22Rv1 (cell line): ENCODE measurements at regions not wholly inside any gene's neighbourhood (a gene's known extent, or its start where the extent isn't known, plus 50 kb on each side); places are given as distances from the start of the nearest gene placed in this dataset.

Source experiments
- H3K27ac ChIP-seq: fragments of 450-650 bp; 2 replicates; pipeline ENCODE4 v1.5.1; 2017
- ZFX ChIP-seq: fragments of 450-650 bp; IDR thresholded peaks from 2 replicates; pipeline ENCODE4 v1.6.1; 2017; ENCODE audit warnings: antibody characterized with exemption, borderline replicate concordance
- TF ChIP-seq, protein P1 (sequence below): fragments of 450-650 bp; IDR thresholded peaks from 2 replicates; pipeline ENCODE4 v1.5.1; 2017; ENCODE audit warnings: mild to moderate bottlenecking

DNA sequence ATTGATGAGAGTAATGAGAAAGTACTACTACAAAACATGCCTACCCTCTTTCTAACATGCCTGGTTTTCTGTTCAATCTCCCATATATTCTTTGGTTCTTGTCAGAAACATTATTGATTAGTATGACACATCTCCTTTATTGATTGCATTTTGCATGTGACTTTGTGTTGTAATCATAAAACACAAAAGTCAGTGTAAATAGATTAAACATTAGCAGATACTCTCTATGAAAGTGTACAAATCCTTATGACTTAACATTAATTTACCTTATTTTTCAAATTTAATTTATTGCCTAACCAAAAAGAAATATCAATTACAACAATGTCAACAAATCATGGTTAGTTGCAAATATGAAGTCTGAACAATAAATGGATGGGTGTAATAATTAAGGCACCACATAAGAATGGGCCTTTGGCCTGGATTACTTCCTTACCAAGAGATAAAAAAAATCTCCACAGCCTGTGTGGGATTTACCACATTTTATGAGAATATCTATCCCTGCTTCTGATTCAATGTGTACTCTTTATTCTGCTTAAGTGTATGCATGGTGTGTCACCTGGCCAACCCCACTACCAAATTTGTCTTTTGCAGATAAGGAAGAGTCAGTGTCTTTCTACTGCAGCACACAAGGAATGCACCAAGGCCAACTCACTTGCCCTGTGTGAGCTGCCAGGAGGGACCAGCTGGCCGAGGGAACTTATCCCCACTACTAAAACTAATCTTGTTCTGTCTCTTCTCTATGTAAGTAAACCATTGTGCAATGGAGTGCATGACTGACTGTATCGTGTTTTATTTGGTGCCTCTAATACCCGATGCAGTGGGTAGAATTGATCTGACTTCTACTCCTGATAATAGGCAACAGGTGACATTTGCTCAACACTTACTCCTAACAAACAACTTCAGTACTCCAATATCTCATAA lies 1001.9 kb upstream of the CDH10 start:
- no peak for TF ChIP-seq ZFX
- TF ChIP-seq, protein P1, sequence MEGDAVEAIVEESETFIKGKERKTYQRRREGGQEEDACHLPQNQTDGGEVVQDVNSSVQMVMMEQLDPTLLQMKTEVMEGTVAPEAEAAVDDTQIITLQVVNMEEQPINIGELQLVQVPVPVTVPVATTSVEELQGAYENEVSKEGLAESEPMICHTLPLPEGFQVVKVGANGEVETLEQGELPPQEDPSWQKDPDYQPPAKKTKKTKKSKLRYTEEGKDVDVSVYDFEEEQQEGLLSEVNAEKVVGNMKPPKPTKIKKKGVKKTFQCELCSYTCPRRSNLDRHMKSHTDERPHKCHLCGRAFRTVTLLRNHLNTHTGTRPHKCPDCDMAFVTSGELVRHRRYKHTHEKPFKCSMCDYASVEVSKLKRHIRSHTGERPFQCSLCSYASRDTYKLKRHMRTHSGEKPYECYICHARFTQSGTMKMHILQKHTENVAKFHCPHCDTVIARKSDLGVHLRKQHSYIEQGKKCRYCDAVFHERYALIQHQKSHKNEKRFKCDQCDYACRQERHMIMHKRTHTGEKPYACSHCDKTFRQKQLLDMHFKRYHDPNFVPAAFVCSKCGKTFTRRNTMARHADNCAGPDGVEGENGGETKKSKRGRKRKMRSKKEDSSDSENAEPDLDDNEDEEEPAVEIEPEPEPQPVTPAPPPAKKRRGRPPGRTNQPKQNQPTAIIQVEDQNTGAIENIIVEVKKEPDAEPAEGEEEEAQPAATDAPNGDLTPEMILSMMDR, result no peak
- H3K27ac ChIP-seq, result no peak overlapping the region

DNA sequence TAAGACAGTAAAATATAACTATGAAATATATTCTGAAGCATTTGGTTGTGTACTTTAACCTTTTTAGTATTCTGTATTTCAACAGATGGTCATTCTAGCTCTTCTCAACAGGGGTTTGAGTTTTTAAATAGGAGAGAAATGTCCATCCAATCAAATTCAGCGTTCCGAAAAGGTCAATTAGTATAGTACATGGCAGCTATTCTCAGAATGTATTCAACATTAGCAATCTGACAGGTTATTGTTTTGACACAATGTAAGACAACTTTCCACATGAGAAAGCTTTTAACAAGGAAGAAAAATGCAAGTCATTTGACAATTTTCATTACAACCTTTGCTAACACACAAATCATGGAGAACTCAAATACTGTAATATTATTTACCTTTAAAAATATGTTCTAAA lies 996.3 kb upstream of the CDH10 start:
- TF ChIP-seq ZFX, result no peak
- TF ChIP-seq, protein P1, result no peak
- no peak overlapping the region for H3K27ac ChIP-seq

DNA sequence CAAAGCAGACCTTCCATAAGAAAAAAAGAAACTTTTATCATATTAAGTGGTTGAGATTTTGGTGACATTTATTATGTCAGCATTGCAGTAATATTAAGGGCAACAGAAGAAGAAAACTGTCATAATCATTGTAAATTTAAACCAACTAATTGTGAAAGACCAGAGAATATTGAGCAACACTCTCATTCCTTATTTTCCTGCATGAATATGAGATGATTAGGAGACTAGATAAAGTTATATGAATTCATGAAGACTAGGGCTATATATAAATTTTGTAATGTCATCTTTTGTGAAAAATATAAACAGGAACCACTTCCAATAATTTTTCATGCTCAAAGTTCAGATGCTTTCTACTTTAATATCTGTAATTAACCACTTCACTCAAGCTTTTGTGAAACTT lies 974.5 kb upstream of the CDH10 start:
- H3K27ac ChIP-seq, result no peak overlapping the region
- TF ChIP-seq ZFX, result no peak
- TF ChIP-seq, protein P1, result no peak

DNA sequence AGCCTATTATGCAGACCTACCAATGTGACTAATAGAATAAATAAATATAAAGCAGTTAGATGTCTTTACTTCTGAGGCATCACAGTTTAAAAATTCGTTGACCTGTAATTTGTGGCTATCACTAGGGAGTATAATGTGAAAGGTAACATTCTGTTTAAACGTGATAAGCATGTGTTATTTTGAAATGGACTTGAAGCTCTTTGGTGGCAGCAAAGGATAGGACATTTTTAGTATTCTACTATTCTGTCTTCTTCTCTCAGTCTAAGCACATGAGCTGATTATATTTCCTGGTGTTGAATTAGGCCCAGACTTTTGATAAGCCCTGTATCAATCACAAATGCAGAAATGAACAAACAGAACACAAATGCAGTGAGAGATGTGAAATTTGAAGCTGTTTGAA lies 974.0 kb upstream of the CDH10 start:
- no peak for TF ChIP-seq ZFX
- TF ChIP-seq, protein P1, result no peak
- H3K27ac ChIP-seq, result no peak overlapping the region

DNA sequence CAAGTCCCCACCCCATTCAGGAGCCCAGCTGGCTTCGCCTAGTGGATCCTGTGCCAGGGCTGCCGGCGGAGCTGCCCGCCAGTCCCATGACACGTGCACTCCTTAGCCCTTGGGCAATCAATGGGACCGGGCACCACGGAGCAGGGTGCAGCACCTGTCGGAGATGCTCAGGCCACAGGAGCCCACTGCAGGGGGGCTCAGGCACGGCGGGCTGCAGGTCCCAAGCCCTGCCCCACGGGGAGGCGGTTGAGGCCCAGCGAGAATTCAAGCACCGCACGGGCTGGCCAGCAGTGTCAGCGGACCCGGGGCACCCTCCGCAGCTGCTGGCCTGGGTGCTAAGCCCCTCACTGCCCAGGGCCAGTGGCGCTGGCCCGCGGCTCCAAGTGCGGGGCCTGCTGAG lies 969.7 kb upstream of the CDH10 start:
- TF ChIP-seq, protein P1, result no peak
- TF ChIP-seq ZFX, result no peak
- no peak overlapping the region for H3K27ac ChIP-seq

DNA sequence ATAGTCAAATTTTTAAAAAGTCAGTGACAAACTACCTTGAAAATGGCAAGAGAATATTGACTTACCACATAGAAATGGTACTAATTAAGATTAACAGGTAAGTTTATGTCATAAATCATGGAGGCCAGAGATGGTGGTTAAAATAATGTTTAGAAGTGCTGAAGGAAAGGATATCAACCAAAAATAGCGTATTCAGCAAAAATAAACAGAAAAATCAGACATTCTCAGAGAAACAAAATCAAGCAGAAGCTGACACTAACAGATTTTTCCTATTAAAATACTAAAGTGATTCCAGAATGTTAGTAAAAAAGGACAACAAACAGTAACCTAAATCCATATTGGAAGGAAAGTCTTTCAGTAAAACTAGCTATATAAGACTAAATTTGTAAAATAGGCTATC lies 959.9 kb upstream of the CDH10 start:
- no peak overlapping the region for H3K27ac ChIP-seq
- TF ChIP-seq, protein P1, result no peak
- no peak for TF ChIP-seq ZFX

DNA sequence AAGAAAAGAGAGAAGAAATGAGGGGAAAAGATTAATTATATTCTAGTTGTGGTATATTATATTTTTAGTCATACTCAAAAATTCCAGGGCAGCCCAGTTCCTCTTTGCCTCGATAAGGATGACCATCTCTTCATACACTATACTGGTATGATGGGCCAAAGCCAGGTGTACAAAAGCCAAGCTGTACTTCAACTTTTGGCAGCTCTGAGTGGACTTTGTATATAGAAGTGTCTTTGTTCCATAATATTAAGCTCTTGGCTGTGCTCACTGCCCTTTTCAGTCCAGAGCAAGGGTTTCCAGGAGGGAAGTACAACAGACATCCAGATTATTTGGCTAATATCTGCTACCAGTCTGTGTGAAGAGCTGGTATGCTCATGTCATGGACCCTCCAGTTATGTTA lies 934.3 kb upstream of the CDH10 start:
- TF ChIP-seq ZFX, result no peak
- TF ChIP-seq, protein P1, result no peak
- no peak overlapping the region for H3K27ac ChIP-seq
